Upper lobe of left lung (tissue), 6 donors: ENCODE measurements at regions not wholly inside any gene's neighbourhood (a gene's known extent, or its start where the extent isn't known, plus 50 kb on each side); places are given as distances from the start of the nearest gene placed in this dataset.
"Not testable (repeated sequence)": the region's sequence is repeated elsewhere in the genome, so short reads cannot be mapped to it uniquely, and the experiment has no call there.

ENCODE experiments used
- ATAC-seq, 2 donors: fragments of 200-7000 bp; cut with Tn5 transposase; one replicate each; pipeline ENCODE4 v1.9.1; 2022; ENCODE audit warnings: mild to moderate bottlenecking in 2 of 2, moderate library complexity in 2 of 2; ENCODE audit not compliant: low FRiP score in 2 of 2
- DNase-seq, 2 donors: peaks; one replicate each; pipeline ENCODE4 v3.0.0-alpha.2; 2019 to 2020
- H3K27ac ChIP-seq, 4 donors: fragments of 200-600 bp; sonication (generic); one replicate each; pipeline ENCODE4 v1.5.1; 2016 to 2019
- H3K27me3 ChIP-seq, 4 donors: fragments of 200-600 bp; sonication (generic); one replicate each; pipeline ENCODE4 v1.5.1; 2017 to 2019
- H3K36me3 ChIP-seq, 4 donors: fragments of 200-600 bp; sonication (generic); one replicate each; pipeline ENCODE4 v1.5.1; 2016 to 2019
- H3K4me1 ChIP-seq, 4 donors: fragments of 200-600 bp; sonication (generic); one replicate each; pipeline ENCODE4 v1.5.1; 2018 to 2019
- H3K4me3 ChIP-seq, 4 donors: fragments of 200-600 bp; sonication (generic); one replicate each; pipeline ENCODE4 v1.5.1; 2017 to 2019; ENCODE audit warnings: mild to moderate bottlenecking in 2 of 4, moderate library complexity in 1 of 4
- H3K9me3 ChIP-seq, 4 donors: fragments of 200-600 bp; sonication (generic); one replicate each; pipeline ENCODE4 v1.5.1; 2018 to 2019
- EP300 ChIP-seq, 4 donors: sonication (generic); formaldehyde crosslinking; IDR thresholded peaks; one replicate each; pipeline ENCODE4 v1.5.1; 2017; ENCODE audit warnings: antibody characterized with exemption in 4 of 4, control low read depth in 2 of 4
- POLR2A ChIP-seq, 4 donors: fragments of 450-650 bp; IDR thresholded peaks; one replicate each; pipeline ENCODE4 v1.5.1; 2016 to 2017; ENCODE audit warnings: antibody characterized with exemption in 4 of 4, mild to moderate bottlenecking in 2 of 4
- POLR2AphosphoS5 ChIP-seq, 2 donors: sonication (generic); formaldehyde crosslinking; IDR thresholded peaks; one replicate each; pipeline ENCODE4 v1.5.1; 2017; ENCODE audit warnings: antibody characterized with exemption in 2 of 2
- WGBS, 2 donors: methylation state at CpG; one replicate each; pipeline ENCODE4 v1.1.5; 2017 to 2018; 5-methylcytosine and 5-hydroxymethylcytosine counted together
- TF ChIP-seq, protein P1 (sequence below), 6 experiments: fragments of 450-650 bp in 4 of 6; fragments of 200-600 bp in 2 of 6; sonication (generic) in 2 of 6; IDR thresholded peaks; one replicate each; pipeline ENCODE4 v1.5.1; 2016 to 2019; ENCODE audit warnings: antibody characterized with exemption in 6 of 6
- donor health status: DM: no; HTN: no; CAD: no; lungs with moderate emphysema.
- donor health status: DM: no; HTN: yes; CAD: no; lungs with severe emphysema.

- no peak overlapping the region for H3K4me3 ChIP-seq
- H3K4me1 ChIP-seq: no peaks in the 10 kb centered on the region
- WGBS, 2 donors: 95% methylated on average over 10 of the region's 10 CpGs
- ATAC-seq (no peak), DNase-seq (no peak)
- no peak for TF ChIP-seq POLR2AphosphoS5 (IDR thresholded peaks at IDR 0.05)
- no peak for TF ChIP-seq POLR2A (IDR thresholded peaks at IDR 0.05)
- TF ChIP-seq, protein P1, sequence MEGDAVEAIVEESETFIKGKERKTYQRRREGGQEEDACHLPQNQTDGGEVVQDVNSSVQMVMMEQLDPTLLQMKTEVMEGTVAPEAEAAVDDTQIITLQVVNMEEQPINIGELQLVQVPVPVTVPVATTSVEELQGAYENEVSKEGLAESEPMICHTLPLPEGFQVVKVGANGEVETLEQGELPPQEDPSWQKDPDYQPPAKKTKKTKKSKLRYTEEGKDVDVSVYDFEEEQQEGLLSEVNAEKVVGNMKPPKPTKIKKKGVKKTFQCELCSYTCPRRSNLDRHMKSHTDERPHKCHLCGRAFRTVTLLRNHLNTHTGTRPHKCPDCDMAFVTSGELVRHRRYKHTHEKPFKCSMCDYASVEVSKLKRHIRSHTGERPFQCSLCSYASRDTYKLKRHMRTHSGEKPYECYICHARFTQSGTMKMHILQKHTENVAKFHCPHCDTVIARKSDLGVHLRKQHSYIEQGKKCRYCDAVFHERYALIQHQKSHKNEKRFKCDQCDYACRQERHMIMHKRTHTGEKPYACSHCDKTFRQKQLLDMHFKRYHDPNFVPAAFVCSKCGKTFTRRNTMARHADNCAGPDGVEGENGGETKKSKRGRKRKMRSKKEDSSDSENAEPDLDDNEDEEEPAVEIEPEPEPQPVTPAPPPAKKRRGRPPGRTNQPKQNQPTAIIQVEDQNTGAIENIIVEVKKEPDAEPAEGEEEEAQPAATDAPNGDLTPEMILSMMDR (IDR thresholded peaks at IDR 0.05): no peak
- no peak for TF ChIP-seq EP300 (IDR thresholded peaks at IDR 0.05)
- no peak overlapping the region for H3K27ac ChIP-seq
- H3K9me3 ChIP-seq: no peaks in the 10 kb centered on the region
- H3K27me3 ChIP-seq: no peaks in the 10 kb centered on the region
- H3K36me3 ChIP-seq: no peaks in the 10 kb centered on the region
Measured at GRCh38 chr6:11931296-11932035, 80.6 kb upstream of the HIVEP1 start.

DNA sequence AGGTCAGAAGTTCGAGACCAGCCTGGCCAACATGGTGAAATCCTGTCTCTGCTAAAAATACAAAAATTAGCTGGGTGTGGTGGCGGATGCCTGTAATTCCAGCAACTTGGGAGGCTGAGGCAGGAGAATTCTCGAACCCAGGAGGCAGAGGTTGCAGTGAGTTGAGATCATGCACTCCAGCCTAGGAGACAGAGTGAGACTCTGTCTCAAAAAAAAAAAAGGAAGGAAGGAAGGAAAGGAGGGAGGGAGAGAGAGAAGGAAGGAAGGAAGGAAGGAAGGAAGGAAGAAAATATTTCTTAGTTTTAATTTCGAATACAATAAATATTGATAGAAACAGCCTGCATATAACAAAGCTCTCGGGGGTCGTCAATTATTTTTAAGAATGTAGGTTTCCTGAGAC is 81.3 kb upstream of the HIVEP1 start:
- H3K4me1 ChIP-seq, H3K27ac ChIP-seq, H3K9me3 ChIP-seq, DNase-seq, ATAC-seq, H3K27me3 ChIP-seq, H3K4me3 ChIP-seq, H3K36me3 ChIP-seq: not testable (repeated sequence)
- 76 to 80% methylated on average over 6 of the region's 6 CpGs for WGBS, 2 donors

DNA sequence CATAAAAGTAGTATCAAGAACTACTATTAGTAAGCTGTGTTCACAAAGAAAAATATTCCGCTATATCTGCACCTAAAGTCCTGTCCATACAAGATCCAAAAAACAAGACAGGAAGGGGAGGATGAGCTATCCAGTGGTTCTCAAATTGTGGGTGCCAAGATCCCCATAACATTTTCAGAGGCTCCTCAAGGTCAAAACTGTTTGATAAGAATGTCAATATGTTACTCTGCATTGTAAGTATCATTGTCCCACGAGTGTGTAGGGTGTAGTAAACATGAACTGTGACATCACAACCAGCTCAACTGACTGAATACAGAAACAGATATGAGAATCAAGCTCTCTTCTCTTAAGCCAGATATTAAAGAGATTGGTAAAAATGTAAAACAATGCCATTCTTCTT is 81.9 kb upstream of the HIVEP1 start:
- 65% methylated on average over 2 of the region's 2 CpGs for WGBS, 2 donors
- Histone ChIP-seq H3K4me1 (no peaks in the 10 kb centered on the region), H3K36me3 (no peaks in the 10 kb centered on the region)

GRCh38 chr6:11929241-11929835 is 82.8 kb upstream of the HIVEP1 start:
- H3K4me1 ChIP-seq: no peaks in the 10 kb centered on the region
- ATAC-seq (no peak), DNase-seq (no peak)
- H3K27me3 ChIP-seq: no peaks in the 10 kb centered on the region
- H3K27ac ChIP-seq: no peak overlapping the region
- H3K4me3 ChIP-seq: no peak overlapping the region
- no peaks in the 10 kb centered on the region for H3K9me3 ChIP-seq
- TF ChIP-seq EP300 (IDR thresholded peaks at IDR 0.05) (no peak), POLR2A (IDR thresholded peaks at IDR 0.05) (no peak)
- WGBS, 2 donors: 76 to 87% methylated on average over 8 of the region's 8 CpGs
- H3K36me3 ChIP-seq: no peaks in the 10 kb centered on the region

More for the DNA sequence above, 81.9 kb upstream of the HIVEP1 start:
- no peaks in the 10 kb centered on the region for H3K9me3 ChIP-seq
- ATAC-seq (no peak), DNase-seq (no peak)
- H3K27ac ChIP-seq: no peak overlapping the region
- H3K27me3 ChIP-seq: no peaks in the 10 kb centered on the region
- TF ChIP-seq, protein P1 (IDR thresholded peaks at IDR 0.05): no peak
- no peak for TF ChIP-seq EP300 (IDR thresholded peaks at IDR 0.05)
- TF ChIP-seq POLR2AphosphoS5 (IDR thresholded peaks at IDR 0.05): no peak
- no peak for TF ChIP-seq POLR2A (IDR thresholded peaks at IDR 0.05)
- no peak overlapping the region for H3K4me3 ChIP-seq

- ATAC-seq: no peak
- WGBS, 2 donors: 73 to 82% methylated on average over 2 of the region's 2 CpGs
- TF ChIP-seq POLR2A (IDR thresholded peaks at IDR 0.05): no peak
- H3K36me3 ChIP-seq: no peaks in the 10 kb centered on the region
- no peaks in the 10 kb centered on the region for H3K4me1 ChIP-seq
- DNase-seq: no peak
- H3K4me3 ChIP-seq: no peak overlapping the region
- no peaks in the 10 kb centered on the region for H3K27me3 ChIP-seq
- no peaks in the 10 kb centered on the region for H3K9me3 ChIP-seq
- H3K27ac ChIP-seq: no peak overlapping the region
Measured at GRCh38 chr6:11926594-11927407, 85.3 kb upstream of the HIVEP1 start.

DNA sequence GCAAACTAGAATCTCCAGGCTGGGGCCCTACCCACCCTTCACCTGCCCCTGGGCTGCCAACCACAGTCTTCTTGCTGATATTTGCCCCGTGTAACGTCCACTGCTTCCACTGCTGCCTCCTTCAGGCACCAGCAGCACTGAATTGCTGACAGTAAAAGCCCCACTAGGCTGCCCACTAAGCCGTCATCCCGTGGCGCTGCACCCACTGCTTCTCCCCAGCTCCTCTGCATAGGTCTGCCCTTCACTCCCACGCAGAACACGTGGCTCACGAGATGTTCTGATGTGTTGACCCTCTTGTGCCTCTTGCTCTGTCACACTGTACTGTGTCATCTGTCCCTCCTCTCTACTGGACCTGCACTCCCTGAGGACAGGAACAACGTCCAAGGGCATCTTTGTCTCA is 86.3 kb upstream of the HIVEP1 start:
- TF ChIP-seq POLR2AphosphoS5 (IDR thresholded peaks at IDR 0.05): no peak
- TF ChIP-seq POLR2A (IDR thresholded peaks at IDR 0.05): no peak
- TF ChIP-seq, protein P1 (IDR thresholded peaks at IDR 0.05): no peak
- no peak for TF ChIP-seq EP300 (IDR thresholded peaks at IDR 0.05)
- Histone ChIP-seq H3K4me3 (no peak overlapping the region), H3K36me3 (no peaks in the 10 kb centered on the region), H3K9me3 (no peaks in the 10 kb centered on the region), H3K4me1 (no peaks in the 10 kb centered on the region), H3K27me3 (no peaks in the 10 kb centered on the region), H3K27ac (no peak overlapping the region)
- peak in 1 of 2 donors; percentile 37 for DNase-seq
- 91 to 96% methylated on average over 9 of the region's 9 CpGs for WGBS, 2 donors
- ATAC-seq: no peak
